SK-MEL-5 (cell line): ENCODE measurements at regions not wholly inside any gene's neighbourhood (a gene's known extent, or its start where the extent isn't known, plus 50 kb on each side); places are given as distances from the start of the nearest gene placed in this dataset.

Experiments used
- DNase-seq: peaks from one replicate; pipeline ENCODE4 v3.0.0-alpha.2; 2016; ENCODE audit warnings: low read depth, low spot score
- in situ Hi-C: cut with HindIII; loops from 2 replicates; pipeline ENCODE4 v1.10.0; 2016; ENCODE audit warnings: low sequenced_read_pairs, high pct_unique_total_duplicates, low pct_unique_long_range_greater_than_20kb

DNA sequence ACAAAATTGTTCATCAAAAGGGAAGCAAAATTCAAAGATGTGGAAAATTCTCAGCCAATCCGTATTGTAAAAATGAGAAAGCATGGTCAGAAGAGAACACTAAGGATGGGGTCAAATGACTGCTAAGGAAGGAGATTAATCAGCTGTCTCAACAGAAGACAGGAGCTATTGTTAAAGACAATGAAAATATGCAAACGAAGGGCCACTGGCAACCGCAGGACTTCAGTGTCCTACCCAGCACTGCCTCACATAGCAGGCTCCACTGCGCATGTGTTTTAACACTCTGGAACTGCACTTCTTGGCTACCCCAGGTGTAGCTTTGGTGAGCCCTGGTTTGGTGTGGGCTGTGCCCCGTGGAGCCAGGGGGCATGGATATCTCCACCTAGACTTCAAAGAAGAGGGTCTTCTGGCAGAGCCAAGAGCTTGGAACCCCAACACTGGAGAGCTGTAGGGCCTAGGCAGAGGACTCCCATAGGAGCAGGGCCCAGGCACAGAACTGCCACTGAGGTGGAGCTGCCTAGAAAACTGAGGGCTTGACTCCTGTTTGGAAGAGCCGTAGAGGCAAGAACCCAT is 176.2 kb upstream of the GDF10 start:
- no peak for DNase-seq
- in situ Hi-C loops: no loop called here

DNA sequence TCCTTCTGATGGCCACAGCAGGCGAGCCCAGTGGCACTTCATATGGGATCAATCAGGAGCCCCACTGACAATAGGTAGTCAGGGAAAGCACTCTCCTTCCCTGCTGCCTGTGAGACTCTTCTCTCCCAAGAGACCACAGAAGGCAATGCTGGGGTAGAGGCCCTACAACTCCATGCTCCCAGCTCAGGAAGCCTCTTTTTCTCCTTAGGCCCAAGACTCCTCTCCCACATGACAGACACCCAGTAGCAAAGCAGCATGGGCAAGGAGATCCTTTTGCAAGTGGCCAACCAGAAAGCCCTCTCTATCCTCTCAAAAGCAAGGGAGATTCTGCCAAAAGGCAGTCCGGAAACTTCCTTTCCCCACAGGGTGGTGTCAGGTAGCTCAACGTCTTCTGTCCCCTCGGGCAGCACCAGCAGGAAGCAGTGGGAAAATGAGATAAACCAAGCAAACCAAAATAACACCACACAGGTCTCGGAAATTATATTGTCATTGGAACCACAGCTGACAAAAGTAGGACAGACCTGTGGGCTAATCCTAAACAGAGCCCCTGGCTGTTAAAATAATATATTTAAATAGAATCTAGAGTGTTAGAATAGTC is 172.7 kb upstream of the GDF10 start:
- in situ Hi-C loops: no loop called here
- DNase-seq: no peak

DNA sequence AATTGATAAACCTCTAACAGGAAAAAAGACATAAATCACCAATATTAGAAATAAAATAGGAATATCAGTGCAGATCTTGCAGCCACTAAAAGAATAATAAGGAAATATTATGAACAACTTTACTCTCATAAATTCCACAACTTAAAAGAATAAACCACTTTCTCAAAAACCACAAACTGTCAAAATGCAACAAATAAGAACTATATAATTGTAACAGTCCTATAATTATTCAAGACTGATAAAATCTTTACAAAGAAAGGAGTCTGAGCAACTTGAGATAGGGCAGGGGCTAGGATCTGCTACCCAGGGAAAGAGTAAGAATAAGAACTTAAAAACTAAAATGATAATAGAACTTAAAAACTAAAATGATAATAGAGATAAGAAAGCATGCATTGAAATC is 169.5 kb upstream of the GDF10 start:
- no peak for DNase-seq
- in situ Hi-C loops: no loop called here

DNA sequence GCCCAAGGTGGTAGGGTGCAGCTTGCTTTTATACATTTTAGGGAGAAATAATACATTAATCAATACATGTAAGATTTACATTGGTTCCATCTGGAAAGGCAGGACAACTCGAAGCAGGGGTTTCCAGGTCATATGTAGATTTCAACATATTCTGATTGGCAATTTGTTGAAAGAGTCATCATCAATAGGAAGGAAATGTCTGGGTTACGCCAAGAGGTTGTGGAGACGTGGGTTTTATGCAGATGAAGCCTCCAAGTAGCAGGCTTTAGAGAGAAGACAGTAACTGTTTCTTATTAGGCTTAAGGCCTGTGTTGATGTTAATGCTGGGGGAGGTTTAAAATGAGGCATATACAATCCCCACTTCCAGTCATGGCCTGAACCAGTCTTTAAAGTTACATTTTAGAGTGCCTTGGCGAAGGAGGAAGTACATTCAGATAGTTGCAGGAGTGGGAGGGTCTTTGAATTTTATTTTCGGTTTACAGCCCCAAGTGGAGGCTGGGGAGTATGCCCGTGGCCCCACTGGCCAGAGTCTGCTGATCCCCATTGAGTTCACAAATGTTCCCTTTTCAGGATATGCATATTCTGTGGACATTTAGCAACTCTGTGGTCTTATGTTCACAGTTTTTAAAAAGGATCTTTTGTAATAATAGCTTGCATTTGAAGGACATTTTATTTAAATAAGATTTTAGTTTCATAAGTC is 166.0 kb upstream of the GDF10 start:
- in situ Hi-C loops: no loop called here
- no peak for DNase-seq

DNA sequence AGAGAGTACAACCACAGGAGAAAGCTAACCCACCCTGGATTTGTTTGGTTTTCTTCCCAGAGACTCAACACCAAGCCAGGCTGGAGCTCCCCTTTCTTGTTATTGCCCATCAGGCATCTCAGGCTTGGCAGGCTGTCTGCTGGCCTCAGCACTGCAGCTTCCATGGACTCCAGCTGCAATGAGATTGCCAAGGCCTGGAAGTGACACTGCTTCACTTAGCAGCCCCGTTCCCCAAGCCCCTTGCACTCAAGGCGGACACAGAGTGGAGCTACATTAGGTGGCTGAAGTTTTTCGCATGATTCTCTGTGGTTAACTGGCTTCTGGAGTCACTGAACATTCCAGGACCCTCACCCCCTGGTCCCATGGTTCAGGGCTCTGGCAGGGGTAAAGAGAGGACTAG is 163.1 kb upstream of the GDF10 start:
- DNase-seq: no peak
- in situ Hi-C loops: no loop called here

DNA sequence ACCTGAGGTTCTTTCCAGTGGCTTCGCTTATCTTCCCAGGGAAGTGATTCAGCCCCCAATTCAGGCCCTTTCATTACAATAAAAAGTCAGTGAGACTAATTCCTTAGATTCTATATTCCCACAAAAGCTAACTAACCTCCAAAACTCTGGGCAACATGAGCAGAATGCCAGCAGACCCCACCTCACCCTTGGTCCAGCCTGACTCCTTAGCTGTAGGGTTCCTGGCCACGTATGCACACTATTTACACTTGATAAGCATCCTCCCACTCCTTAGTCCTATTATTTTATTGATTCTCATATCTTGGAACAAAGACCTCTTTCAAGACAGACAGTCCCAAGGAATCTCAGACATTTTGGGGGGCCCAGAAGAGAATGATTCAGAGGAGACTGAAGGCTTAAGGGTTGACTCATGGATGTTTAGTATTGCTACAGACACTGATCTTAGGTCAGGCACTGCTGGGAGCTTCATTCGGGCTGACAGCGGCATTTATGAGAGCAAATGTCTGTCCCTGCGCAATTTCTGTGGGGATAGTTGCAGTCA is 162.6 kb upstream of the GDF10 start:
- in situ Hi-C loops: no loop called here
- no peak for DNase-seq

DNA sequence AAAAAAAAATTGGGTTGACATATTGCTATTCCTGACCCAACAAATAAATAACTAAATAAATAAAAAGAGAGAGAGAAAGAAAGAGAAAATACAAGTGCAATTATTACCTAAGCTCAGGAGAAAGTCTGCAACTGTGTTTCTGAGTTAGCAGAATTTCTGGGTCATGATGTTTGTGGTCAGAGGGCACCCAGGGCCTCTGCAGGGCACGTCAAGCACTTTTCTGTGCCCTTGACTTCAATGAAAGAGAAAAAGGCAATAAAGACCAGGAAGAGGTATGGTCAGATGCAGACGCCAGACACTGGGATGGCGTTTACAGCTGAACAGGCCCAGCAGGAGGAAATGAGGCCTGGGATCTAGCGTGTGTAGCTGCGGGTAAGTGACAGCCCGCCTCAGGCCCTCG is 160.9 kb upstream of the GDF10 start:
- in situ Hi-C loops: no loop called here
- no peak for DNase-seq

DNA sequence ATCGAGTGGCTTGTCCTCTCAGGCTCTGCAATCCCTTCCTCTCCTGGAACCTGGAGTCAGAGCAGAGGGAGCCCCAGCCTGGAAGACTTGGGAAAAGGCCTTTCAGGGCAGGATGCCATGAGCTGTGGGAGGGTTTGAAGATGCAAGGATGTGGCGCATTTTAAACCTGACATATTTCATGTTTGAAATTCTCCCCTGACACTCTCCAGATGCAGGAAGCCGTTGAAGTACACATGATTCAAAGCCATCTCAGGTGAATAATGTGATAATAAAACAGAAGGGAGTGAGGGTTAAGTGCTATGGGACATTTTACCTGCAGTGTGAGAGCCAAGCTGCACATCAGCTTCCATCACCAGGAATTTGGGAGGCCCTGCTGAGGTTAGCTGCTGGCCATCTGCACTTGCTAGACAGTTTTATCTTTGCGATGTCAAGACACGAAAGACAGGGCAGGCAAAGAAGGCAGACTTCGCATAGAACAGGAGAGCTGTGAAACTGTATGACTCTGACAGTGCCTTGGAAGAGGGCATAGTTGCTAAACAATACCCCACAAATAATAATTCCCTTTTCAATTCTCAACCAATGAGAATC is 159.1 kb upstream of the GDF10 start:
- DNase-seq: no peak
- in situ Hi-C loops: no loop called here

DNA sequence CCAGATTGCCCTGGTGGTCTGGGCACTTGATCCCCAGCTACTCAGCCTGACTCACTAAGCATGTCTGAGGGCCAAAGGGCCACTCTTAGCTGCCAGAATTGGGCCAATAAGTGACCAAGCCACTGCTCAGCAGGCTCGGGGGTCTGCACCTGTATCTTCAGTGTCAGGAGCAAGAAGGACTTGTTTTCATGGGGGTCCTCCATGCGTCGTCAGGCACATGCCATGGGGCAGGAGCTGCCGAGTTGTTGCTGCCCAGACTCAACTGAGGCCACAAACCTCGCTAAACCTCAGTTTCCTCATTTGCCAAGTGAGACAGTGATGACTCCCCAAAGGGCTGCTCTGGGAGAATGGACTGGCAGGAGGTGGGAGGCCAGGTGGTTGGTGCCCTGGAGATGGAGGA is 158.6 kb upstream of the GDF10 start:
- DNase-seq: no peak
- in situ Hi-C loops: no loop called here

DNA sequence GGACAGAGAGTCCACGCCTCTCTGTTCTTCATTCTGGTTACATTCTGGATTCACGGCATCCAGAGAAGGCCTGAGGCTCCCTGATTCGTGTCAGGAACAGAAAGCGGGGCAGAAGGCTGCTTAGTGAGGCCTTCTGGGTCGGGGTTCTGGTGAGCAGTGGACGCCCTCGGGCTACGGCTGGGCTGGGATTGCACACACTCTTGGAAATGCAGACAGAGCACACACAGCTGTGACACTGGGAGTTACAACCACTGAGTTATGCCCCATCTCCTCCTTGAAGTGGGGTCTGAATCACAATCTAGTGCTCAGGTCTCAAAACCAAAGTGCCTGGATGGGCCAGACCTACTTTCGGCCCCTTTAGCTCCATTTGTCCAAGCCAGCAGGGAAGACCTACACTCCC is 156.9 kb upstream of the GDF10 start:
- in situ Hi-C loops: no loop called here
- no peak for DNase-seq

DNA sequence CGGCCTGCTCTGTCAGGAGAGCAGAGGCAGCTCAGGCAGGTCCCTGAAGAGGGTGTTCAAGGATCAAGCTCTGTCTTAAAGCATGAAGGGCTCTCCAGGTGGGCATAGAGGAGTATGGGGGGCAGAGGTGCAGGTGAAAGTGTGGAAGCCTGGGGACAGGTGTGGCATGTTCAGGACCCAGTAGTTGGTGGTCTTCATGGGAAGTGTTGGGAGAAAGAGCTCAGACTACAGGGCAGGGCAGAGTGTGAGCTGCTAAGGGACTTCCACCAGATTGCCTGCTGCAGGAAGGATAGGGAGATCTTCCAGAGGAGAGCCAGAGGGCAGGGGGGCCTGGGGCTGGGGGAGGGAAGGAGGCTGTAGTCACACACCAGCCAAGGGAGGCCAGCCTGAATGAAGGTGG is 156.5 kb upstream of the GDF10 start:
- in situ Hi-C loops: no loop called here
- no peak for DNase-seq

DNA sequence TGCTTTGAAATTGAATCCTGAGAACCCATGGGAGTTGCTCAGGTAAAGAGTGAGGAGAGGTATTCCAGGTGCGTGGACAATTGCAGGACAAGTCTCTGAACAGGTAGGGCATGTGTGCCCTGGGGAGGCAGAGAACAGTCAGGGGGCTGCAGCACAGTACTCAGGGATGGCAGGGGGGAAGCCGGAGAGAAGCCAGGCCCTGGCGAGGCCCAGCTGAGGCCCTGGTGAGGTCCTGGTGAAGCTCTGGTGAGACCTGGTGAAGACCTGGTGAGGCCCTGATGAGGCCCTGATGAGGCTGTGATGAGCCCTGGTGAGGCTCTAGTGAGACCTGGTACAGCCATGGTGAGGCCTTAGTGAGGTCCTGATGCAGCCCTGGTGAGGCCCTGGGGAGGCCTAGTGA is 155.5 kb upstream of the GDF10 start:
- in situ Hi-C loops: no loop called here

DNA sequence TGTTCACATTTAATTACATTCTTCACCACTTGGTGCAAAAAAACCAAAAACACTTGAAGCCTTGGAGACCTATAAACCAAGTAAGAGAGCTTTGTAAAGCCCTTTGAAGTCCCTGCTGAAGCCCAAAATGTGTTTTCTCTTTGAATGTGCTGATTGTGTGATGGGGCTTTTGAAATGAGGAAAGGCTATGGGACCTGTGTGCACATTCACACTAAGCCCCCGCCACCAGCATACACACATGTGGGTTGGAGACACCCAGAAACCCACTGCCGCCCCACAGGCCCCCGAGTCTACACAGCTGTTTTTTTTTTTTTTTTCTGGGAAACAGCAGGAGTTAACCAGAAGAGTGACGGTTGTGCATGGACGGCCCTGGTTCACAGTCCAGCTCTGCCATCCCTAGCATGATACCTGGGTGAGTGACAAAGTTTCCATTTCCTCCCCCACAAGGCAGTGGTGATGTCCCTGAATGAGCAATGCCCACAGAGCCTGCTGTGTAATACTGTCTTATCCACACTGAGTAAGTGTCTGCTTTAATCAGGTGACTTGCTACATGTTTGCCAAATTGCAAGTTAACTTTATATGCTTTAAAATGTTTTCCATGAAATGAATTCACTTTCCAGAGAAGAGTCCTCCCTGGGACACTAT is 154.6 kb upstream of the GDF10 start:
- DNase-seq: no peak
- in situ Hi-C loops: no loop called here

More for the DNA sequence above, 155.5 kb upstream of the GDF10 start:
- no peak for DNase-seq

DNA sequence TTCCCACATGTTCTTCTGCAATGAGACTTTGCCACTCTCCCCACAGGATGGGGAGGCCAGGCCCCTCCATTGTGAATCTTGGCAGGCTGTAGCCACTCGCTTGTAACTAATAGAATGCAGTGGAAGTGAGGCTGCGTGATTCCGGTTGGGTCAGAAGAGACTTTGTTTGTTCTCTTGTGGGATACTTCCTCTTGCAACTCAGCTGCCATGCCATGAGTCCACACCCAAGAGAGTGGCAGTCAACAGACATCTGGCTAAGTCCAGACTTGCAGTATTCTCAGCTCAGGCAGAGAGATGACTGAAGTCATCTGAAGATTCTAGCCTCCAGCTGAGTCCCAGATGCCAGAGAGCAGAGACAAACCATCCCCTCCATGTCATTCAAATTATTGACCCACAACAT is 153.4 kb upstream of the GDF10 start:
- in situ Hi-C loops: no loop called here
- no peak for DNase-seq

DNA sequence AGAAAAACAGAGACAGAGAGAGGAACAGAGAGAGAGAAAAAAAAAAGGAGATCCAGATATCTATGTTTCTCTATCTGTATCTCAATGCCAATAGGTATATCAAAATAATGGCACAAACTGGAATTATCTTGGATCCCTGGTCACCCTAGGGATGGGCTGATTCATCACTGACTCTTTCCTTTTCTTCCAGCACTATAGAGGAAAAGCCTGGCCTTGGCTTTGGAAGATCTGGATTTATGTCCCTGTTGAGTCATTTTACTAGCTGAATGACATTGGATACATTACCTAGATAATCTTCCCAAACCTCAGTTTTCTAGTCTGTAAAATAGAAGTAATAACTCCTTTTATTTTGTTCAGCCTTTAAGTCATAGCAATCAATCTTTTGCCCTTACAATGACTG is 152.8 kb upstream of the GDF10 start:
- no peak for DNase-seq
- in situ Hi-C loops: no loop called here

DNA sequence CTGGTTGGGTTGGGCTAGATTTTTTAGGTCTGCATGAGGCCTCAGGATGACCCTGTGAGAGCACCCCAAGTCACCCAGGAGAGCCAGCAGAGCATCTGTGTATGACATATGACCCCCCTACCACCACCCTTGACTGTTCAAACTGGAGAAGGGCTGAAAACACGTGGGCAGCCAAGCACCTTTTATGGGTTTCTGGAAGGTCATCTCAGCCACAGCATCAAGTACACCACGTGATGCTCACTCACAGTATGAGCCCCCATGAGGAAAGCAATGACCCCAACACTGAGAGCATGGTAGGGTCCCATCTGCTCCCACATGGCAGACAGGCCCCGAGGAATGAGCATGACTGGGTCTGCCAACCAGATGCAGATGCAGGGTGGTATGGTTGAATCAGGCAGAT is 149.4 kb upstream of the GDF10 start:
- DNase-seq: no peak
- in situ Hi-C loops: no loop called here

DNA sequence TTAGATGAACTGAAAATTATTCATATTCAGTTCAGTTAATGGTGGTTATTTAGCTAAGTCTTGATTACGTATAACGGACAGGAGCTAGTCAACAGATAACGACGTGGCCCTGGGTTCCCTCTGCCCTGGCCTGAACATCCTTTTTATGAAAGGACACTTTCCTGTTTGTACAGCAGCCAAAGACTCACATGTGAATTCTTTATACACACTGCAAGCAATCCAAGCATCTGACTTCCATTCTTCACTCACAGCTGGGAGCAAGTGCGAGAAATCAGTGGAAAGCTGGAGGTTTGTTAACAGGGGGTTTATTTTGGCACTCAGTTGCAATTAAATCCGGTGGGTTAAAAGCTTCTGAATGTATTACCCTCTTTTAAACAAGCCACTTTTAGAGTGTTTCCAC is 148.1 kb upstream of the GDF10 start:
- DNase-seq: no peak
- in situ Hi-C loops: no loop called here

DNA sequence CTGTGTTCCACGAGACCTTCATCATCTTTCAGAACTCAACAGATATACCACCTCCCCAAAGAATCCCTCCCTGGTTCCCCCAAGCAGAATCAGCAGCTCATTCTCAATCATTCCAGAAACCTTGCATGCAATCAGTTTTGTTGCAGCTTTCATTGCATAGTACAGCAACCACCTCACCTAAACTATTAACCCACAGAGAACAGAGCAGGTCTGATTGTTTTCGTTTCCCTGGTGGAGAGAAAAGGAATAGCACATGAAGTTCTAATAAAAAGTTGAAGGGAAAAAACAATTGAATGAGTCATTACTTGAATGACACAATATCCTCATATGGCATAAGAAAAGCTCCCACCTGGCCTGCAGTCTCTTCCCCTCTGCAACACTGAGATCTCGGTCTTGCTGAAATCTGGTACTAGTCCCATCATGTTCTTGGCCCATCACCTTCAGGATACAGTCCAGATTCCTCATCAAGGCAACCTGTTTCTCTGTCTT is 147.1 kb upstream of the GDF10 start:
- DNase-seq: peak; percentile 17
- in situ Hi-C loops: no loop called here
